SK-N-SH (cell line): ENCODE measurements at regions not wholly inside any gene's neighbourhood (a gene's known extent, or its start where the extent isn't known, plus 50 kb on each side); places are given as distances from the start of the nearest gene placed in this dataset.

Source experiments
- CTCF ChIA-PET: fragments of 300-600, 350-600 bp; formaldehyde crosslinking; extraction: SDS; loops from one replicate; lab custom pipeline; 2021; lab: Yijun Ruan, JAX
- POLR2A ChIA-PET: fragments of 350-600 bp; sonication (Branson Sonifier 250); formaldehyde crosslinking; extraction: SDS; loops from one replicate; lab custom pipeline; 2020; ENCODE audit warnings: antibody characterized with exemption, inconsistent platforms; lab: Yijun Ruan, JAX
- DNase-seq: peaks from one replicate; pipeline ENCODE4 v3.0.0; 2012
- H2AFZ ChIP-seq: fragments of 200-600 bp; sonication (generic); 2 replicates; pipeline ENCODE4 v1.8.1; 2016; ENCODE audit warnings: antibody characterized with exemption, mild to moderate bottlenecking, low read depth
- H3F3A ChIP-seq: fragments of 200-600 bp; sonication (generic); replicated peaks from 2 replicates; pipeline ENCODE3; 2016; ENCODE audit warnings: antibody characterized with exemption, mild to moderate bottlenecking; ENCODE audit not compliant: insufficient read depth
- H3K27ac ChIP-seq, 2 experiments: fragments of 200-500 bp in 1 of 2; fragments of 200-600 bp in 1 of 2; sonication (Bioruptor generic) in 1 of 2; sonication (generic), shearing (Covaris generic) in 1 of 2; 2 replicates each; pipeline versions ENCODE4 v1.5.1 to v1.6.1; 2014 to 2016; ENCODE audit warnings: low read depth in 2 of 2, inconsistent platforms in 1 of 2, low read length in 1 of 2, mild to moderate bottlenecking in 1 of 2, mixed read lengths in 1 of 2
- H3K27me3 ChIP-seq: fragments of 200-600 bp; sonication (generic), shearing (Covaris generic); 2 replicates; pipeline ENCODE4 v1.6.1; 2016; ENCODE audit warnings: mixed run types; ENCODE audit not compliant: insufficient read depth
- H3K36me3 ChIP-seq, 2 experiments: fragments of 200-500 bp in 1 of 2; fragments of 200-600 bp in 1 of 2; sonication (Bioruptor generic) in 1 of 2; sonication (generic) in 1 of 2; replicated peaks in 1 of 2; 2 replicates each; pipeline versions ENCODE3 to v1.5.1; 2014 to 2016; ENCODE audit warnings: low read length in 1 of 2, mild to moderate bottlenecking in 1 of 2; ENCODE audit not compliant: insufficient read depth in 2 of 2, control insufficient read depth in 1 of 2
- H3K4me1 ChIP-seq, 2 experiments: fragments of 200-500 bp in 1 of 2; fragments of 200-600 bp in 1 of 2; sonication (Bioruptor generic) in 1 of 2; sonication (generic), shearing (Covaris generic) in 1 of 2; 2 replicates each; pipeline versions ENCODE4 v1.5.1 to v1.6.1; 2014 to 2016; ENCODE audit warnings: low read depth in 1 of 2, low read length in 1 of 2, mixed run types in 1 of 2; ENCODE audit not compliant: insufficient read depth in 2 of 2, control insufficient read depth in 1 of 2
- H3K4me2 ChIP-seq: fragments of 200-600 bp; sonication (generic), shearing (Covaris generic); 2 replicates; pipeline ENCODE4 v1.6.1; 2017; ENCODE audit warnings: mixed run types
- H3K4me3 ChIP-seq, 2 experiments: fragments of 200-500 bp in 1 of 2; fragments of 200-600 bp in 1 of 2; sonication (Bioruptor generic) in 1 of 2; sonication (generic), shearing (Covaris generic) in 1 of 2; 2 replicates each; pipeline versions ENCODE4 v1.5.1 to v1.8.1; 2014 to 2016; ENCODE audit warnings: low read depth in 2 of 2, inconsistent platforms in 1 of 2, low read length in 1 of 2, mild to moderate bottlenecking in 1 of 2, mixed read lengths in 1 of 2, moderate library complexity in 1 of 2
- H3K79me2 ChIP-seq: fragments of 200-600 bp; sonication (generic); 2 replicates; pipeline ENCODE4 v1.8.1; 2017; ENCODE audit warnings: mild to moderate bottlenecking; ENCODE audit not compliant: insufficient read depth
- H3K9ac ChIP-seq: fragments of 200-600 bp; sonication (generic); 2 replicates; pipeline ENCODE4 v1.6.1; 2017; ENCODE audit warnings: mixed run types
- H3K9me2 ChIP-seq: fragments of 200-600 bp; sonication (generic); 2 replicates; pipeline ENCODE4 v1.6.1; 2017; ENCODE audit warnings: mixed run types
- H3K9me3 ChIP-seq: fragments of 200-600 bp; sonication (generic); 2 replicates; pipeline ENCODE4 v1.6.1; 2017; ENCODE audit warnings: mixed run types, mild to moderate bottlenecking, moderate library complexity
- H4K20me1 ChIP-seq: fragments of 200-600 bp; sonication (generic); 2 replicates; pipeline ENCODE4 v1.6.1; 2017; ENCODE audit warnings: mild to moderate bottlenecking, mixed run types; ENCODE audit not compliant: insufficient read depth
- CHD2 ChIP-seq: fragments of 150-350 bp; IDR thresholded peaks from 2 replicates; pipeline ENCODE4 v1.6.1; 2018; ENCODE audit warnings: low read length; ENCODE audit not compliant: partially characterized antibody
- CTCF ChIP-seq: fragments of 200-600 bp; sonication (generic); IDR thresholded peaks from 2 replicates; pipeline ENCODE4 v1.6.1; 2017; ENCODE audit warnings: antibody characterized with exemption, mild to moderate bottlenecking, moderate library complexity
- FOXJ3 ChIP-seq: sonication (generic); formaldehyde crosslinking; IDR thresholded peaks from 2 replicates; pipeline ENCODE4 v1.5.1; 2020; ENCODE audit warnings: mild to moderate bottlenecking, missing genetic modification reagents
- GATA2 ChIP-seq: sonication (generic); formaldehyde crosslinking; IDR thresholded peaks from 2 replicates; pipeline ENCODE4 v1.5.0; 2020; ENCODE audit warnings: mild to moderate bottlenecking, missing genetic modification reagents
- JUND ChIP-seq: IDR thresholded peaks from 2 replicates; pipeline ENCODE4 v1.4.0; 2012
- MEF2A ChIP-seq: IDR thresholded peaks from 2 replicates; pipeline ENCODE4 v1.4.0; 2012; ENCODE audit warnings: low read depth, borderline replicate concordance
- MXI1 ChIP-seq: IDR thresholded peaks from 2 replicates; pipeline ENCODE4 v1.6.1; 2012; ENCODE audit warnings: mild to moderate bottlenecking, low read depth, low read length, improper control_type of control experiment
- NFIC ChIP-seq: IDR thresholded peaks from 2 replicates; pipeline ENCODE4 v1.4.0; 2012; ENCODE audit warnings: borderline replicate concordance
- PBX3 ChIP-seq: IDR thresholded peaks from 2 replicates; pipeline ENCODE4; 2012
- POLR2AphosphoS5 ChIP-seq: IDR thresholded peaks from 2 replicates; pipeline ENCODE4 v1.6.1; 2012; ENCODE audit warnings: low read depth, low read length
- RCOR1 ChIP-seq: fragments of 150-350 bp; IDR thresholded peaks from 2 replicates; pipeline ENCODE4 v1.6.1; 2017; ENCODE audit warnings: antibody characterized with exemption, low read length
- REST ChIP-seq: IDR thresholded peaks from 2 replicates; pipeline ENCODE4 v1.6.1; 2012; ENCODE audit warnings: mild to moderate bottlenecking, low read depth, low read length, moderate library complexity
- SMC3 ChIP-seq: IDR thresholded peaks from 2 replicates; pipeline ENCODE4 v1.6.1; 2012; ENCODE audit warnings: low read depth, low read length, improper control_type of control experiment
- TAF1 ChIP-seq: IDR thresholded peaks from 2 replicates; pipeline ENCODE4 v1.6.1; 2012; ENCODE audit warnings: low read depth, mild to moderate bottlenecking, low read length, moderate library complexity, borderline replicate concordance
- TEAD4 ChIP-seq: IDR thresholded peaks from 2 replicates; pipeline ENCODE4 v1.4.0; 2012; ENCODE audit warnings: mild to moderate bottlenecking, borderline replicate concordance; ENCODE audit not compliant: insufficient read depth
- USF1 ChIP-seq: IDR thresholded peaks from 2 replicates; pipeline ENCODE4 v1.4.0; 2012; ENCODE audit warnings: low read depth, borderline replicate concordance
- USF2 ChIP-seq: fragments of 150-350 bp; IDR thresholded peaks from 2 replicates; pipeline ENCODE4 v1.6.1; 2017; ENCODE audit warnings: antibody characterized with exemption, low read length, low read depth, borderline replicate concordance
- YY1 ChIP-seq: IDR thresholded peaks from 2 replicates; pipeline ENCODE4 v1.4.0; 2012; ENCODE audit warnings: low read depth, mild to moderate bottlenecking
- WGBS: methylation state at CpG from one replicate; pipeline ENCODE4 v1.1.6; 2017; ENCODE audit warnings: low lambda C conversion rate; 5-methylcytosine and 5-hydroxymethylcytosine counted together

GRCh38 chr7:108723381-108723814, 153.7 kb downstream of the DNAJB9 start (continued):
- no peak for TF ChIP-seq USF2
- TF ChIP-seq TEAD4 = no peak
- no peak for TF ChIP-seq RCOR1
- TF ChIP-seq CHD2 = no peak
- no peak for TF ChIP-seq PBX3
- no peak for TF ChIP-seq GATA2

- CTCF ChIA-PET = interaction anchor here (1.0 kb wide), 1 partner anchor 14 kb away, joined by 3 read pairs; no protein-coding TSS in a partner anchor
- no peak for DNase-seq
- WGBS = 7% methylated on average over 3 of the region's 3 CpGs
These were observed 154.8 kb downstream of the DNAJB9 start for GRCh38 chr7:108724251-108725100.

More at GRCh38 chr7:108724251-108725100, 154.8 kb downstream of the DNAJB9 start:
- Histone ChIP-seq H3K4me3 (no peak overlapping the region; a peak in 1 of 4 replicates), H3K9me2 (no peaks in the 10 kb centered on the region), H3K4me1 (peaks cover 0 to 5% of the 10 kb centered on the region in 2 experiments; a peak in 2 of 4 replicates), H3K36me3 (no peaks in the 10 kb centered on the region), H2AFZ (no peak overlapping the region), H3F3A (no peaks in the 10 kb centered on the region), H3K79me2 (no peaks in the 10 kb centered on the region), H3K27ac (no peak overlapping the region), H3K27me3 (no peaks in the 10 kb centered on the region), H3K4me2 (no peak overlapping the region), H4K20me1 (no peaks in the 10 kb centered on the region), H3K9ac (no peak overlapping the region), H3K9me3 (no peaks in the 10 kb centered on the region)
- TF ChIP-seq TAF1 = no peak
- TF ChIP-seq REST = no peak
- no peak for TF ChIP-seq TEAD4
- no peak for TF ChIP-seq NFIC
- no peak for TF ChIP-seq CTCF
- TF ChIP-seq FOXJ3 = no peak
- TF ChIP-seq POLR2AphosphoS5 = no peak
- no peak for TF ChIP-seq MEF2A
- no peak for TF ChIP-seq USF1
- no peak for TF ChIP-seq SMC3
- no peak for TF ChIP-seq JUND
- no peak for TF ChIP-seq MXI1
- TF ChIP-seq YY1 = no peak
- POLR2A ChIA-PET = no interaction called here
